Fibroblast of skin of back (primary cell): ENCODE measurements at regions not wholly inside any gene's neighbourhood (a gene's known extent, or its start where the extent isn't known, plus 50 kb on each side); places are given as distances from the start of the nearest gene placed in this dataset.
"Not testable (repeated sequence)": the region's sequence is repeated elsewhere in the genome, so short reads cannot be mapped to it uniquely, and the experiment has no call there.

ENCODE experiments used
- DNase-seq: peaks from one replicate; pipeline ENCODE4 v3.0.0-alpha.2; 2013

DNA sequence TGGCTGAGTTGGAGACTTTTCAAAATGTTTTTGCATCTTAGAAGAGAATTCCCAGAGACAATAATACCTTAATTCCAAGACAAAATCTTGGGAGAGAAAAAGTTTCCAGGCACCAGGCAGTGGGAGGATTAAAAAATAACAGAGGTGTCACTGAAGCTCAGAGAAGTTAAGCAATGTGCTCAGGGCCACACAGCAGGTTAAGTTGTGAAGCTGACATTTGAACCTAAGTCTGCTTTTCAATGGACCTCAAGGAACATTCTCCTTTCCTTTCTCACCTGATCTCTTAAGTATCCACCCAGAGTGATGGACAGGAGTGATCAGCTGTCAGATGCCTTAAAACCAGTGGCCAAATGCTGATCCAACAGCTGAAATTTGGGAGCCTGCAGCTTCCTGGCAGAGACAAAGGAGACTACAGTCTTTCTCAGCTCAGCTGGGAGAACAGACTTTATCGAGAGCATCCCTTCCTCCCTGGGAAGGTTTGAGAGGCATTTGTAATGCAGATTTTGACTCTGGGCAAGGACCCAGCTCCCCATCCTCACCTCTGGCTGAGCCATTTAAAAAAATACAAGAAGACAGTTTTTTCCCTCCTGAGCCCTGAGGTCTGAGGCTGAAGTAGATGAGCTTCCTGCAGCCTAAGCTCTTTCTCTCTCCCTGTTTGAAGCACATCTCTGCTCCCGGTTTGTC is 174.9 kb upstream of the RPH3A start:
- DNase-seq = no peak

GRCh38 chr12:112617153-112617505 is 174.4 kb upstream of the RPH3A start:
- no peak for DNase-seq

DNA sequence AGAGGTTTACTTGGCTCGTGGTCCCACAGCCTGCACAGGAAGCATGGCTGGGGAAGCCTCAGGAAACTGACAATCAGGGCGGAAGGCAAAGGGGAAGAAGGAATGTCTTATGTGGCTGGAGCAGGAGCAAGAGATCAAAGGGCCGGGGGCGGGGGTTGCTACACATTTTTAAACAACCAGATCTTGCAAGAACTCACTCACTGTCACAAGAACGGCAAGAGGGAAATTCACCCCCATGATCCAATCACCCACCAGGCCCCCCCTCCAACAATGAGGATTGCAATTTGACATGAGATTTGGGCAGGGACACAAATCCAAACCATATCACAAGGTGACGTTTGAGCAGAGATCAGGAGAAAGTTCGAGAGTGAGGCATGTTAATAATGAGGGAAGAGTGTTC is 163.7 kb upstream of the RPH3A start:
- no peak for DNase-seq

GRCh38 chr12:112631974-112632373 is 159.6 kb upstream of the RPH3A start:
- not testable (repeated sequence) for DNase-seq

DNA sequence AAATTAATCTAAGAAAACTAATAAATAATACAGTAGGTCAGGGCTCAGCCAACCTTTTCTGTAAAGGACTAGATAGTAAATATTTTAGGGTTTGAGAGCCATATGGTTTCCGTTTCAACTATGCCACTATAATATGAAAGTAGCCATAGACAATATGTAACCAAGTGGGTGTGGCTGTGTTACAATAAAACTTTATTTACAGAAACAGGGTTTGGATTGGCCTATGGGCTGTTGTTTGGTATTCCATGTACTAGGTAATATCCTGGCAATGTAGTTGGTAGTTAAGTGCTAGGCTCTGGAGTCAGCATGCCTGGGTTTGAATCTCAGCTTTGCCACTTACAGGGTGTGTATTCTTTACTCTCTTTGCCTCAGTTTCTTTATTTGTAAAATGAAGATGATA is 156.5 kb upstream of the RPH3A start:
- DNase-seq = no peak

DNA sequence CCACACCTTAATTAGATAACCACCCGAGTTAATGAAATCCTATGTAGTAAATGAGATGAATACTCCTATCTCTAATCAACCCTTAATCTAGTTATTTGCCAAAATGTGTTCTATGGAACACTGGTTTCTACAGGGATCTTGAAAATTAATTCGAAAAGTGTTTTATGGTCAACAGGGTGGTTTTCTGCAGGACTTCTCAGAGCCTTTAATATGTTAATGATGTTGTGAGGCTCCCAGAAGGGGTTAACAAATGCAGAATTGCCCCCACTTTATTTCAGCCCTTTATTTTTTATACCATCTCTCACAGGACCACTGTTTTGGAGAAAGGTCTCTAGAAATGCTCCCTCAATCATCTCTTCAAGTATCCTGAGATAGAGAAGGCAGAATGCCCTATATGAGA is 153.1 kb upstream of the RPH3A start:
- DNase-seq = no peak

DNA sequence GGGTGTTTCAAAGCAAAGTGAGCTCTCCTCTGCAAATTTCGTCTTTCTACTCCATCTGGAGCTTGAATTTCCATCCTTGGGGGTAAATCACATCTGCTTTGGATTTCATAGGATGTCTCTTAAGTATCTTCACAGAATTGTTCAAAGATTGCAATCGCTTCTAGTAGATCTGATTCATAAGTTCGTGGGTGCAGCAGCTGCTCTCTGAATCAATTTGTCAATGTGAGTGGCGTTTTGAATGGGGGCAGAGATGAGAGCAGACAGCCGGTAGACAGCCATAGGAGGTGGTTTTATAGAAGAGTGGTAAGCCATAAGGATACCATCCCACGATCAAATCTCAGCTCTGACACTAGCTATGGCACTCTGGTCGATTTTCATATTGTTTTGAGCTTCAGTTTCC is 146.0 kb upstream of the RPH3A start:
- DNase-seq = no peak

DNA sequence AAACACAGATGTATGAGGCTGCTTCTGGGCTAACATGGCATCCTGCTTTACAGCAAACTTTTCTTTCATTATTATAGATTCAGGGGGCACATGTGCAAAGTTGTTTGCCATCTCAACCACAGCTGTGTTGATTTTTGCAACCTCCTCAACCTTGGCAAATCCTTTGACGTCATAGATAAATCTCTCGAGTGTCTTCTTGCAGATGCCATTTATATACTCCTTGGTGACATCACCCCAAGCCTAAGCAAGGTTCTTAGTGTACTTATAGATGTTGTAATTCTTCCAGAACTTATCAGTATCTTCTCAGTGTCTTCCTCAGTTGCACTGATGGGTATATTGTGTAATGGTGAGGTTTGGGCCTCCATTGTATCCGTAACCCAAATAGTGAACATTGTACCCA is 135.4 kb upstream of the RPH3A start:
- DNase-seq = no peak

GRCh38 chr12:112664569-112664968 is 127.0 kb upstream of the RPH3A start:
- DNase-seq = peak; percentile 13

DNA sequence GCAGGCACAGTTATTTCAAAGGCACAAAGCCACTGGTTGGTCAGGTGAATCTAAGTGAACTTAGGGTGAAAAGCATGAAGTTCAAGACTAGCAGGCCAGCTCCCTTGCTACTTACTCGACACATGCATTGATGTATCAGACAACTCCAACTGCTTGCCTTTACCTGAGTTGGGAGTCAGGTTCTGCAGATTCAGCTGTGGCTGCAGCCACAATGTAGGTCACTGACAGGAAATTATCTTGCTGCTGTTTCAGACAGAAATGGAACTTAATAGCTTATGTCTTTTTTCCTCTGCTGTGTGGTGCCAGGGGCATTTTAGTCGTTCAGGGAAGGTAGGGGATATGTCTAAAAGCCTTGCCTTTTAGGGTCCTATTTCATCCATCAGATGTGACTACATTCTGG is 125.6 kb upstream of the RPH3A start:
- no peak for DNase-seq

- no peak for DNase-seq
Measured at GRCh38 chr12:112671564-112671963, 120.0 kb upstream of the RPH3A start.

GRCh38 chr12:112674539-112674938 is 117.0 kb upstream of the RPH3A start:
- DNase-seq = no peak

DNA sequence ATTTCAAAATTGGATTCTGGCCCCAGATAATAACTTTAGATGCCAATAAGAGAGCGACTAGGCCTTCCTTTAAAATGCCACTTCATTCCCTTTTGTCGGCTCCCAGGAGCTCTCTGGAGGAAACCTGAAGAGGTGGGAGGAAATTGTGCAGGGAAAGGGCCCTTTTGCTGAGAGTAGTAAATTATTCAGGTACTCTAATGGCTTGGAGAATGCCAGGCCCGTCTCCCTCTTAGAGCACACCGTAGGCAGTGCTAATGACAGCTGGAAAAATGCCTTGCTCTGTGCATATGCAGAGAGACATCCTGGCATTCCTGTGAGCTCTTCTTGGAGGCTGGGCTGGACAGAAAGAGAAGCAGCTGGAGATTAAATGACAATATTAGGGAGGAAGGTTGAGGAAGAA is 115.0 kb upstream of the RPH3A start:
- no peak for DNase-seq

DNA sequence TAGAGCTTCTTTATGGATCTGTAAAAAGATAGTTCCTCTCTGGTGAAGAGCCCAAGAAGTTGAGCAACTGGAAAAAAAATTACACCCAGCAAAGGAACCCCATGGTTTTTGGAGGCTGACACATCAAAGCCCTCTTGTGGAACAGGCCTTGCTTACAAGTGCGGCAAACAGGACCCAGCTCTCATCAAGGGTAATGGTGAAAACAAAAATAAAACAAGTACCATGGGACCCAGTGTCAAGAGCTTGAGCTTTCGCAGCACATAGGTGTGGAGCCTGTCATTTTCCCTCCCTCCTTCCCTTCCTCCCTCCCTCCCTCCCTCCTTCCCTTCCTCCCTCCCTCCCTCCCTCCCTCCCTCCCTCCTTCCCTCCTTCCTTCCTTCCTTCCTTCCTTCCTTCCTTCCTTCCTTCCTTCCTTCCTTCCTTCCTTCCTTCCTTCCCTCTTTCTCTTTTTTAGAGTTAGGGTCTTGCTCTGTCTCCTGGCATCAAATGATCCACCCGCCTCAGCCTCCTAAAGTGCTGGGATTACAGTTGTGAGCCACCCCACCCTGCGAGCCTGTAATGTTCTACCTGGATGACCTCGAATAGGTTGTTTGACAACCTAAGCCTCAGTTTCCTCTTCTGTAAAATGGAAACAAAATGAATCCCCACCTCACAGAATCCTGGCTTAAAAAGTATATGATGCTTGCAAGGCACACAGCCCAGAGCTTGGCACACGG is 114.3 kb upstream of the RPH3A start:
- DNase-seq = no peak

DNA sequence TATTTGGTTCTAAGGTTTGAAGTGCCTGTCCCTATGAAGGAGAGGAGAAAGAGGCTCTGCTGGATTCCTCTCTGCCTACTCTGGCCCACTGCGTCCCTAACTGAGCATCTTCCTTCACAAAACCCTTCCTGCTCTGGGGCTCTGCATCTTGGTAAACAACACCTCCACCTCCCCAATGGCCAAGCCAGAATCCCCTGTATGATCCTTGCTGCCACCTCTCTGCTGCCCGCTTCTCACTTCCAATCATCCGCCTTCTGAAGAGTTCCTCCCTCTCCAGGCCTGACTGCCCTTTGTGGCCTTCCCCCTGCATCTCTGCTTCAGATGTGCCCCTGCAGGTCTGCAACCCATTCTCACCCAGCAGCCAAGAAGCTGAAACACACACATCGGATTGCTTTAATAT is 110.6 kb upstream of the RPH3A start:
- no peak for DNase-seq

- no peak for DNase-seq
Measured at GRCh38 chr12:112682586-112682985, 109.0 kb upstream of the RPH3A start.

- DNase-seq = no peak
Measured at GRCh38 chr12:112684742-112685141, 106.8 kb upstream of the RPH3A start.

GRCh38 chr12:112685321-112685720 is 106.2 kb upstream of the RPH3A start:
- DNase-seq = no peak

DNA sequence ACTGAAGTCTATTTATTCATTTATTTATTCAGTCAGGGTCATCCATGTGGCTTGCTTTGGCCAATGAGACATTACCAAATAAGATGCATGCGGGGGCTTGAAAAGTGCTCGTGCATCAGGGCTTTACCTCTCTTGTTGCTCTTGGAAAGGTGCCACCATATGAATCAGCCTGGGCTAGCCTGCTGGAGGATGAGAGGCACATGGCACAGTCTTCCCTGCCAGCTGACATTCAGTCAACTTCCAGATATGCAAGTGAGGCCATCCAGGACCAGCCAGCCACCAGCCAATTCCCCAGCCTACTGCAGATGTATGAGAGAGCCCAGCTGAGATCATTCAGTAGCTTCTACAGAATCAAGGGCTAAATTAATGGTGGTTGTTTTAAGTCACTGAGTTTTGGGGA is 105.2 kb upstream of the RPH3A start:
- DNase-seq = peak; percentile 8

GRCh38 chr12:112694065-112694464 is 97.5 kb upstream of the RPH3A start:
- no peak for DNase-seq

DNA sequence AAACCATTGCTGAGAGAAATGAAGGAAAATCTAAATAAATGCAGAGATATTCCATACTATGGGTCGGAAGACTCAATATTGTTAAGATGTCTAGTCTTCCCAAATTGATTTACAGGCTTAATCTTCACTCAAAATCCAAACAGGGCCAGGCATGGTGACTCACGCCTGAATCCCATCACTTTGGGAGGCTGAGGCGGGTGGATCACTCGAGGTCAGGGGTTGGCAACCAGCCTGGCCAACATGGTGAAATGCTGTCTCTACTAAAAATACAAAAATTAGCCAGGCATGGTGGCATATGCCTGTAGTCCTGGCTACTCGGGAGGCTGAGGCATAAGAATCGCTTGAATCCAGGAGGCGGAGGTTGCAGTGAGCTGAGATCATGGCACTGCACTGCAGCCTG is 94.1 kb upstream of the RPH3A start:
- DNase-seq = not testable (repeated sequence)

- DNase-seq = no peak
Measured at GRCh38 chr12:112705037-112705632, 86.4 kb upstream of the RPH3A start.

GRCh38 chr12:112710414-112710813 is 81.1 kb upstream of the RPH3A start:
- no peak for DNase-seq

GRCh38 chr12:112711026-112711425 is 80.5 kb upstream of the RPH3A start:
- DNase-seq = no peak
